HCT116 (cell line): ENCODE measurements at regions not wholly inside any gene's neighbourhood (a gene's known extent, or its start where the extent isn't known, plus 50 kb on each side); places are given as distances from the start of the nearest gene placed in this dataset.

ENCODE experiments used
- ATAC-seq: fragments of 200-7000 bp; cut with Tn5 transposase; 2 replicates; pipeline ENCODE4 v1.9.1; 2020; ENCODE audit warnings: mild to moderate bottlenecking, moderate library complexity
- BruUV-seq: library from RNA; stranded (reverse); fragments of 400-500 nt; replicated peaks from 2 replicates; lab custom pipeline; 2021; lab: Mats Ljungman, UMichigan
- CTCF ChIA-PET: fragments of 300-600 bp; sonication (Branson Sonifier 250); formaldehyde crosslinking; loops from one replicate; lab custom pipeline; 2021; ENCODE audit warnings: antibody characterized with exemption; lab: Charles Lee
- POLR2A ChIA-PET: fragments of 300-600, 350-600 bp; sonication (Branson Sonifier 250); formaldehyde crosslinking; loops from one replicate; lab custom pipeline; 2021; ENCODE audit warnings: antibody characterized with exemption; lab: Charles Lee
- RAD21 ChIA-PET, 2 experiments: fragments of 300-600 bp; sonication (Branson Sonifier 250); formaldehyde crosslinking; loops; one replicate each; lab custom pipeline; 2023; ENCODE audit warnings: low total read pairs in 2 of 2; ENCODE audit not compliant: uncharacterized antibody in 2 of 2, unreplicated experiment in 2 of 2, low non-redundant PET in 1 of 2; lab: Charles Lee
- DNase-seq: peaks from one replicate; pipeline ENCODE4 v3.0.0-alpha.2; 2010; ENCODE audit warnings: low read depth, low spot score
- H2AFZ ChIP-seq: fragments of 200-600 bp; shearing (Covaris generic), sonication (generic); 2 replicates; pipeline ENCODE4 v1.6.1; 2017; ENCODE audit warnings: low read depth, mixed run types, mixed read lengths, antibody characterized with exemption, low read length; ENCODE audit not compliant: poor library complexity, severe bottlenecking
- H3K27ac ChIP-seq: 2 replicates; pipeline ENCODE4 v1.5.1; 2012; ENCODE audit warnings: low read depth, low read length
- H3K27me3 ChIP-seq: fragments of 200-600 bp; sonication (generic); 2 replicates; pipeline ENCODE4 v1.6.1; 2016; ENCODE audit warnings: mixed run types, low read length, mixed read lengths; ENCODE audit not compliant: insufficient read depth
- H3K36me3 ChIP-seq, 2 experiments: fragments of 200-500 bp in 1 of 2; fragments of 200-600 bp in 1 of 2; sonication (Bioruptor generic) in 1 of 2; sonication (generic) in 1 of 2; 2 replicates each; pipeline versions ENCODE4 v1.5.1 to v1.6.1; 2014 to 2016; ENCODE audit warnings: low read length in 2 of 2, inconsistent platforms in 1 of 2, mixed read lengths in 1 of 2, mixed run types in 1 of 2; ENCODE audit not compliant: insufficient read depth in 2 of 2, control insufficient read depth in 1 of 2
- H3K4me1 ChIP-seq, 2 experiments: fragments of 200-600 bp in 1 of 2; sonication (generic) in 1 of 2; 2 replicates each; pipeline versions ENCODE4 v1.5.1 to v1.6.1; 2012 to 2017; ENCODE audit warnings: low read length in 2 of 2, inconsistent platforms in 1 of 2, mild to moderate bottlenecking in 1 of 2, mixed read lengths in 1 of 2, mixed run types in 1 of 2, moderate library complexity in 1 of 2; ENCODE audit not compliant: insufficient read depth in 2 of 2, control insufficient read depth in 1 of 2
- H3K4me2 ChIP-seq: fragments of 200-600 bp; sonication (generic); 2 replicates; pipeline ENCODE4 v1.6.1; 2017; ENCODE audit warnings: mixed run types, low read length, mixed read lengths
- H3K4me3 ChIP-seq, 2 experiments: fragments of 200-600 bp in 1 of 2; sonication (generic) in 1 of 2; replicated peaks in 1 of 2; 2 replicates each; pipeline ENCODE4 v1.5.1; 2011 to 2016; ENCODE audit warnings: low read length in 2 of 2, control low read depth in 1 of 2, low read depth in 1 of 2, mild to moderate bottlenecking in 1 of 2, mixed read lengths in 1 of 2, mixed run types in 1 of 2
- H3K79me2 ChIP-seq: fragments of 200-600 bp; sonication (generic); 2 replicates; pipeline ENCODE4 v1.6.1; 2017; ENCODE audit warnings: mild to moderate bottlenecking, mixed run types, low read length, moderate library complexity, mixed read lengths; ENCODE audit not compliant: insufficient read depth
- H3K9ac ChIP-seq: fragments of 200-600 bp; sonication (generic); 2 replicates; pipeline ENCODE4 v1.6.1; 2016; ENCODE audit warnings: low read length, mixed read lengths
- H3K9me2 ChIP-seq: fragments of 200-600 bp; sonication (generic), shearing (Covaris generic); 2 replicates; pipeline ENCODE4 v1.6.1; 2017; ENCODE audit warnings: mixed run types, mild to moderate bottlenecking, moderate library complexity; ENCODE audit not compliant: insufficient read depth
- H3K9me3 ChIP-seq, 2 experiments: fragments of 200-500 bp in 1 of 2; fragments of 200-600 bp in 1 of 2; sonication (Bioruptor generic) in 1 of 2; sonication (generic) in 1 of 2; 2 replicates each; pipeline ENCODE4 v1.6.1; 2014 to 2017; ENCODE audit warnings: low read length in 2 of 2, mixed read lengths in 2 of 2, inconsistent platforms in 1 of 2, low read depth in 1 of 2, mild to moderate bottlenecking in 1 of 2, mixed run types in 1 of 2, moderate library complexity in 1 of 2; ENCODE audit not compliant: control insufficient read depth in 1 of 2, insufficient read depth in 1 of 2
- H4K20me1 ChIP-seq: fragments of 200-600 bp; sonication (generic), shearing (Covaris generic); 2 replicates; pipeline ENCODE4 v1.6.1; 2017; ENCODE audit warnings: mixed run types, mild to moderate bottlenecking, moderate library complexity; ENCODE audit not compliant: insufficient read depth
- CBX3 ChIP-seq: IDR thresholded peaks from 2 replicates; pipeline ENCODE4 v1.6.1; 2012; ENCODE audit warnings: low read depth
- CEBPB ChIP-seq: IDR thresholded peaks from 2 replicates; pipeline ENCODE4 v1.6.1; 2012; ENCODE audit warnings: low read depth
- EGR1 ChIP-seq: IDR thresholded peaks from 2 replicates; pipeline ENCODE4 v1.6.1; 2012; ENCODE audit warnings: low read depth
- ELF1 ChIP-seq: IDR thresholded peaks from 2 replicates; pipeline ENCODE4 v1.6.1; 2012; ENCODE audit warnings: low read depth, borderline replicate concordance
- EZH2 ChIP-seq: fragments of 200-600 bp; sonication (generic); IDR thresholded peaks from 2 replicates; pipeline ENCODE4 v1.6.1; 2017; ENCODE audit warnings: antibody characterized with exemption, mixed run types
- EZH2phosphoT487 ChIP-seq: fragments of 200-600 bp; IDR thresholded peaks from 2 replicates; pipeline ENCODE4 v1.6.1; 2018; ENCODE audit warnings: antibody characterized with exemption, borderline replicate concordance
- JUND ChIP-seq: IDR thresholded peaks from 2 replicates; pipeline ENCODE4 v1.6.1; 2012
- POLR2AphosphoS5 ChIP-seq: IDR thresholded peaks from 2 replicates; pipeline ENCODE4 v1.6.1; 2011; ENCODE audit warnings: mild to moderate bottlenecking, low read depth, low read length, moderate library complexity
- RAD21 ChIP-seq: IDR thresholded peaks from 2 replicates; pipeline ENCODE4 v1.6.1; 2012; ENCODE audit warnings: low read depth, mild to moderate bottlenecking
- SIN3A ChIP-seq: IDR thresholded peaks from 2 replicates; pipeline ENCODE4 v1.6.1; 2012; ENCODE audit warnings: low read depth
- SP1 ChIP-seq: IDR thresholded peaks from 2 replicates; pipeline ENCODE4 v1.6.1; 2012; ENCODE audit warnings: low read depth
- TCF7L2 ChIP-seq: IDR thresholded peaks from 2 replicates; pipeline ENCODE4 v1.7.0; 2011; ENCODE audit warnings: borderline replicate concordance, inconsistent platforms; ENCODE audit not compliant: insufficient read depth, insufficient read length; ENCODE audit errors: extremely low read depth
- YY1 ChIP-seq: IDR thresholded peaks from 2 replicates; pipeline ENCODE4 v1.6.1; 2011; ENCODE audit warnings: low read length, low read depth, moderate library complexity, mild to moderate bottlenecking; ENCODE audit not compliant: insufficient replicate concordance; ENCODE audit errors: extremely low read depth
- ZFX ChIP-seq: fragments of 450-650 bp; IDR thresholded peaks from 2 replicates; pipeline ENCODE4 v1.6.1; 2017
- ZNF274 ChIP-seq: fragments of 200-500 bp; sonication (Bioruptor generic); IDR thresholded peaks from 2 replicates; pipeline ENCODE4 v1.6.1; 2014; ENCODE audit warnings: mild to moderate bottlenecking, low read depth, low read length, inconsistent platforms
- intact Hi-C: fragments of 100-400 bp; cut with micrococcal nuclease; formaldehyde crosslinking; loops from 2 replicates; pipeline ENCODE4 v1.10.0; 2022
- TF ChIP-seq, protein P1 (sequence below): IDR thresholded peaks from 2 replicates; pipeline ENCODE4 v1.6.1; 2011; ENCODE audit warnings: mild to moderate bottlenecking, low read length, moderate library complexity; ENCODE audit not compliant: insufficient replicate concordance; ENCODE audit errors: extremely low read depth
- TF ChIP-seq, protein P2 (sequence below): IDR thresholded peaks from 2 replicates; pipeline ENCODE4 v1.6.1; 2012
- TF ChIP-seq, protein P3 (sequence below): IDR thresholded peaks from 2 replicates; pipeline ENCODE4 v1.6.1; 2012; ENCODE audit warnings: low read depth
- TF ChIP-seq, protein P4 (sequence below), 3 experiments: fragments of 200-600 bp in 1 of 3; sonication (generic) in 1 of 3; IDR thresholded peaks in 2 of 3; conservative IDR thresholded peaks in 1 of 3; 2 replicates each; pipeline ENCODE4 v1.5.1; 2012 to 2017; ENCODE audit warnings: low read depth in 2 of 3, low read length in 2 of 3, antibody characterized with exemption in 1 of 3, borderline replicate concordance in 1 of 3, control low read depth in 1 of 3, mild to moderate bottlenecking in 1 of 3, mixed read lengths in 1 of 3, mixed run types in 1 of 3, moderate library complexity in 1 of 3; ENCODE audit not compliant: insufficient read depth in 1 of 3

DNA sequence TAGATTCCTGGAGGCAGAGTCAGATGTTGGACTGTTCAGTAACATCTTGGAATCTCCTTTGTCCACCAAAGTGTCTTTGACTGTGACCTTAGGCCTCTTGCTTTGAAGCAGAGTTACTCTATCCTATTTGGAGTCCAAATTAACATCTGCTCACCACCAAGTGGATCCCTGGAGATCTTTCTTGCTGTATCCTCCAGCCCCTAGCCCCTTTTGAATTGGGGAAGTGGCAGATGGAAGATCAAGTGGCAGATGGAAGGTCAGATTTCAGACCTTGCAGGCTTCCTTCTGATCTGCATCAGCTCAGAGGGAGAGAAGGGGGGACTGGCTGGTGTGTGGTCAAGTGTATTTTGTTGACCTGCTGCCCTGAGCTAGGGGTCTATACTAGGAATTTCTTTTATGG, 125.0 kb upstream of the ROPN1 start:
- POLR2A ChIA-PET = no interaction called here
- intact Hi-C loops = no loop called here
- BruUV-seq = no TSS peak

More for the DNA sequence above, 125.0 kb upstream of the ROPN1 start:
- ChIA-PET RAD21 (no interaction called here), CTCF (no interaction called here)
- ATAC-seq (no peak), DNase-seq (no peak)
- Histone ChIP-seq H2AFZ (no peak overlapping the region), H3K36me3 (no peaks in the 10 kb centered on the region), H3K27me3 (peaks cover 72% of the 10 kb centered on the region), H3K4me2 (no peak overlapping the region), H3K9me2 (no peaks in the 10 kb centered on the region), H3K4me1 (no peaks in the 10 kb centered on the region), H3K79me2 (no peaks in the 10 kb centered on the region), H3K9ac (no peak overlapping the region), H3K27ac (no peak overlapping the region), H4K20me1 (no peaks in the 10 kb centered on the region), H3K9me3 (no peaks in the 10 kb centered on the region), H3K4me3 (no peak overlapping the region)
- no peak for TF ChIP-seq EZH2phosphoT487
- TF ChIP-seq EZH2 = no peak
- no peak for TF ChIP-seq POLR2AphosphoS5
- TF ChIP-seq SP1 = no peak
- no peak for TF ChIP-seq EGR1
- no peak for TF ChIP-seq CEBPB
- no peak for TF ChIP-seq CBX3
- TF ChIP-seq, protein P1, sequence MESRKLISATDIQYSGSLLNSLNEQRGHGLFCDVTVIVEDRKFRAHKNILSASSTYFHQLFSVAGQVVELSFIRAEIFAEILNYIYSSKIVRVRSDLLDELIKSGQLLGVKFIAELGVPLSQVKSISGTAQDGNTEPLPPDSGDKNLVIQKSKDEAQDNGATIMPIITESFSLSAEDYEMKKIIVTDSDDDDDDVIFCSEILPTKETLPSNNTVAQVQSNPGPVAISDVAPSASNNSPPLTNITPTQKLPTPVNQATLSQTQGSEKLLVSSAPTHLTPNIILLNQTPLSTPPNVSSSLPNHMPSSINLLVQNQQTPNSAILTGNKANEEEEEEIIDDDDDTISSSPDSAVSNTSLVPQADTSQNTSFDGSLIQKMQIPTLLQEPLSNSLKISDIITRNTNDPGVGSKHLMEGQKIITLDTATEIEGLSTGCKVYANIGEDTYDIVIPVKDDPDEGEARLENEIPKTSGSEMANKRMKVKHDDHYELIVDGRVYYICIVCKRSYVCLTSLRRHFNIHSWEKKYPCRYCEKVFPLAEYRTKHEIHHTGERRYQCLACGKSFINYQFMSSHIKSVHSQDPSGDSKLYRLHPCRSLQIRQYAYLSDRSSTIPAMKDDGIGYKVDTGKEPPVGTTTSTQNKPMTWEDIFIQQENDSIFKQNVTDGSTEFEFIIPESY = no peak
- TF ChIP-seq, protein P2, sequence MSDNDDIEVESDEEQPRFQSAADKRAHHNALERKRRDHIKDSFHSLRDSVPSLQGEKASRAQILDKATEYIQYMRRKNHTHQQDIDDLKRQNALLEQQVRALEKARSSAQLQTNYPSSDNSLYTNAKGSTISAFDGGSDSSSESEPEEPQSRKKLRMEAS = no peak
- TF ChIP-seq TCF7L2 = no peak
- TF ChIP-seq JUND = no peak
- TF ChIP-seq RAD21 = no peak
- TF ChIP-seq YY1 = no peak
- TF ChIP-seq, protein P3, sequence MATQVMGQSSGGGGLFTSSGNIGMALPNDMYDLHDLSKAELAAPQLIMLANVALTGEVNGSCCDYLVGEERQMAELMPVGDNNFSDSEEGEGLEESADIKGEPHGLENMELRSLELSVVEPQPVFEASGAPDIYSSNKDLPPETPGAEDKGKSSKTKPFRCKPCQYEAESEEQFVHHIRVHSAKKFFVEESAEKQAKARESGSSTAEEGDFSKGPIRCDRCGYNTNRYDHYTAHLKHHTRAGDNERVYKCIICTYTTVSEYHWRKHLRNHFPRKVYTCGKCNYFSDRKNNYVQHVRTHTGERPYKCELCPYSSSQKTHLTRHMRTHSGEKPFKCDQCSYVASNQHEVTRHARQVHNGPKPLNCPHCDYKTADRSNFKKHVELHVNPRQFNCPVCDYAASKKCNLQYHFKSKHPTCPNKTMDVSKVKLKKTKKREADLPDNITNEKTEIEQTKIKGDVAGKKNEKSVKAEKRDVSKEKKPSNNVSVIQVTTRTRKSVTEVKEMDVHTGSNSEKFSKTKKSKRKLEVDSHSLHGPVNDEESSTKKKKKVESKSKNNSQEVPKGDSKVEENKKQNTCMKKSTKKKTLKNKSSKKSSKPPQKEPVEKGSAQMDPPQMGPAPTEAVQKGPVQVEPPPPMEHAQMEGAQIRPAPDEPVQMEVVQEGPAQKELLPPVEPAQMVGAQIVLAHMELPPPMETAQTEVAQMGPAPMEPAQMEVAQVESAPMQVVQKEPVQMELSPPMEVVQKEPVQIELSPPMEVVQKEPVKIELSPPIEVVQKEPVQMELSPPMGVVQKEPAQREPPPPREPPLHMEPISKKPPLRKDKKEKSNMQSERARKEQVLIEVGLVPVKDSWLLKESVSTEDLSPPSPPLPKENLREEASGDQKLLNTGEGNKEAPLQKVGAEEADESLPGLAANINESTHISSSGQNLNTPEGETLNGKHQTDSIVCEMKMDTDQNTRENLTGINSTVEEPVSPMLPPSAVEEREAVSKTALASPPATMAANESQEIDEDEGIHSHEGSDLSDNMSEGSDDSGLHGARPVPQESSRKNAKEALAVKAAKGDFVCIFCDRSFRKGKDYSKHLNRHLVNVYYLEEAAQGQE = no peak
- no peak for TF ChIP-seq SIN3A
- no peak for TF ChIP-seq ELF1
- TF ChIP-seq, protein P4, sequence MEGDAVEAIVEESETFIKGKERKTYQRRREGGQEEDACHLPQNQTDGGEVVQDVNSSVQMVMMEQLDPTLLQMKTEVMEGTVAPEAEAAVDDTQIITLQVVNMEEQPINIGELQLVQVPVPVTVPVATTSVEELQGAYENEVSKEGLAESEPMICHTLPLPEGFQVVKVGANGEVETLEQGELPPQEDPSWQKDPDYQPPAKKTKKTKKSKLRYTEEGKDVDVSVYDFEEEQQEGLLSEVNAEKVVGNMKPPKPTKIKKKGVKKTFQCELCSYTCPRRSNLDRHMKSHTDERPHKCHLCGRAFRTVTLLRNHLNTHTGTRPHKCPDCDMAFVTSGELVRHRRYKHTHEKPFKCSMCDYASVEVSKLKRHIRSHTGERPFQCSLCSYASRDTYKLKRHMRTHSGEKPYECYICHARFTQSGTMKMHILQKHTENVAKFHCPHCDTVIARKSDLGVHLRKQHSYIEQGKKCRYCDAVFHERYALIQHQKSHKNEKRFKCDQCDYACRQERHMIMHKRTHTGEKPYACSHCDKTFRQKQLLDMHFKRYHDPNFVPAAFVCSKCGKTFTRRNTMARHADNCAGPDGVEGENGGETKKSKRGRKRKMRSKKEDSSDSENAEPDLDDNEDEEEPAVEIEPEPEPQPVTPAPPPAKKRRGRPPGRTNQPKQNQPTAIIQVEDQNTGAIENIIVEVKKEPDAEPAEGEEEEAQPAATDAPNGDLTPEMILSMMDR (IDR thresholded peaks at IDR 0.05 in 2 of 3, conservative IDR thresholded peaks at IDR 0.05 in 1 of 3; ENCODE audit: borderline replicate concordance in 1 of 3, insufficient read depth in 1 of 3, low read depth in 2 of 3, low read length in 2 of 3) = no peak
- TF ChIP-seq ZFX = no peak
- no peak for TF ChIP-seq ZNF274
